GM19452 (cell line): ENCODE measurements at regions not wholly inside any gene's neighbourhood (a gene's known extent, or its start where the extent isn't known, plus 50 kb on each side); places are given as distances from the start of the nearest gene placed in this dataset.
"Not testable (repeated sequence)": the region's sequence is repeated elsewhere in the genome, so short reads cannot be mapped to it uniquely, and the experiment has no call there.

ENCODE experiments used
- ATAC-seq: cut with Tn5 transposase; IDR thresholded peaks from one replicate; pipeline ENCODE4 v1.9.1; 2021; ENCODE audit not compliant: unreplicated experiment

DNA sequence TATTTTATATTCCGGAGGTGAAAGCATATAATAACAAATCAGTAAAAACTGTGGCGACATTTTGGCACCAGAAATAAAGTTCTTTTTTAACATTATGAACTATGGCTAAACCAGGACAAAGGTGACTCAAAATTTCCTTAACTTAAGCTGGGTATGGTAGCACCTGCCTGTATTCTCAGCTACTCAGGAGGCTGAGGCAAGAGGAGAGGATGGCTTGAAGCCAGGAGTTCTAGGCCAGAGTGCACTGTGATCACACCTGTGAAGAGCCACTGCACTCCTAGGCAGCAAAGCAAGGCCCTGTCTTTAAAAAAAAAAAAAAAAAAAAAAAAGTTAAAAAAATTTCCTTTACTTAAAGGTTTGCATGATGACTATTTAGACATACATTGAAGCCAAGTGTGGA is 63.0 kb upstream of the KIF2A start:
- ATAC-seq: not testable (repeated sequence)

DNA sequence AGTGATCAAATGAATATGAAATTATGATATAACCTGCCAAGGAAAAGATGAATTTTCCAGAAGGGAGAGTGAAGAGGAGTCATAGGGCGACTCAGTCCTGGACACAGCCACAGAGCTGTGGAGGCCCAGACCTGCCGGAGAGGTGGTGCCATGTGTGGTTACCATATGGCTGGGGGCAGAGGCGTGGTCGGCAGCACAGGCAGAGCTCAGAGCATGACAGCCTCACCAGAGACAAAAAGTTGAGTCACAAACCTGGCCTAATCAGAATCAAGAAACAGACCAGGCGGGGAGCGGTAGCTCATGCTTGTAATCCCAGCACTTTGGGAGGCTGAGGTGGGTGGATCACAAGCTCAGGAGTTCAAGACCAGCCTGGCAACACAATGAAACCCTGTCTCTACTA is 57.8 kb upstream of the KIF2A start:
- ATAC-seq: not testable (repeated sequence)

GRCh38 chr5:62250085-62250484 is 55.9 kb upstream of the KIF2A start:
- ATAC-seq: not testable (repeated sequence)

- ATAC-seq: not testable (repeated sequence)
Observed at GRCh38 chr5:62250919-62251318, 55.1 kb upstream of the KIF2A start.

DNA sequence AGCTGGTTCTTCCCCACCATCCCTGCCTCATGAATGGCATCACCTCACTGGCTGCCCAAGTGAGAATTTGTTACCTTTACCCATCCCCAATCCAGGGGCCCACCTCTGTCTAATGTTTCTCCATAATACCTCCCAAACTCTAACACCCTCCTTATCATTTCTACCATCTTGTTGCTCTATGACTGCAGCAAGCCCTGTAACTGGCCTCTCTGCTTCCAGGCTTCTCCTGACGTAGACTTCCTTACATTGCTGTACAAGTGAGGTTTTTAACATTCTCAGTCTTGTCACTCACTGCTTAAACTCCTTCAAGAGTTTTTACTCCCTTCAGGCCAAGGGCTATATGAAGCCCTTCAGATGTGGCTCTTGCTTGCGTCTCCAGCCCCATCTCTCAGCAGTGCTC is 53.5 kb upstream of the KIF2A start:
- ATAC-seq: not testable (repeated sequence)

GRCh38 chr5:62255551-62255950 is 50.5 kb upstream of the KIF2A start:
- not testable (repeated sequence) for ATAC-seq

DNA sequence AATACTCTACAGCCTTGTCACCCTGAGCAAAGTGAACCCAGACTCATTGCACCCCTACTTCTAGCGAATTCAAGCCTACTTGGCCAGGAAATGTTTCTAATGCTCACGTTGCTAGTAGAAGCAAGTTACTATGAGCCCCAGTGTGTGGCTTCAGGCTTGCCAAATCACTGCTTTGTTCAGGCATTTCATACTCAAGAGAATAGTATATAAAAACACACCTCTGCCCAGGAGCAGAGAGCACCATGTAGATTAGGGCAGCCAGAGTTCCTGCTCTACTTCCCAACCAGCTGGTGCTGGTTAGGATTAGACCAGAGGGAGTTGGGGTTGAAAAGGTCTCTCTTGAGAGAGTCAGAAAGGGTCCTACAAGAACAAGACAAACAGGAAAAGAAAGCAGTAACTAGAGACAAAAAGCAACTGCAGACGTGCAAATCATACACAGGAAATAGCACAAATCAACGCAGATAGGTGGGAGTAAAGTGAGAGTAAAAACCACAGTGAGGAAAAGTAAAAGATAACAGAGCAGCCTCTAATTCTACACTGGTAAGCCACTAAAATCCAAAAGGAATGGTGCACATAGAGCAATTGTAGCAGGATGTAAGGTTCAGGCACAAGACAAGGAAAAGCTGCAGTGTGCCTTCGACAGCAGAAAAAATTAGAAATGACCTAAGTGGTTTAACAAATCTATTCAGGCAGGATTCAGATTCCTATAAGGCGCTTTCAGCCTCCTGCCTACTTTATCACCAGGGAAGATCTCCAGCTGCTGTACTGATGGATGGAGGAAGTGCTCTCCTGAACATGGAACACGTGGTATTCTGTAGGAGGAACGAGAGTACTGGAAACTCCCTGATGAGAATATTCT is 49.6 kb upstream of the KIF2A start:
- peak; percentile 71 for ATAC-seq
